Breast epithelium (tissue), 3 donors: ENCODE measurements at regions not wholly inside any gene's neighbourhood (a gene's known extent, or its start where the extent isn't known, plus 50 kb on each side); places are given as distances from the start of the nearest gene placed in this dataset.

Source experiments
- CTCF ChIP-seq, 3 donors: fragments of 450-650 bp; IDR thresholded peaks; one replicate each; pipeline ENCODE4 v1.5.1; 2016 to 2017; ENCODE audit warnings: antibody characterized with exemption in 3 of 3, mild to moderate bottlenecking in 3 of 3, moderate library complexity in 3 of 3
- POLR2A ChIP-seq: fragments of 450-650 bp; IDR thresholded peaks from one replicate; pipeline ENCODE4 v1.6.1; 2016; ENCODE audit warnings: antibody characterized with exemption, mild to moderate bottlenecking, moderate library complexity
- POLR2AphosphoS5 ChIP-seq, 3 donors: sonication (generic); formaldehyde crosslinking; IDR thresholded peaks; one replicate each; pipeline ENCODE4 v1.6.1; 2017; ENCODE audit warnings: antibody characterized with exemption in 3 of 3

GRCh38 chr14:65308536-65308935 is 104.0 kb upstream of the FUT8 start:
- TF ChIP-seq CTCF (IDR thresholded peaks at IDR 0.05): no peak
- TF ChIP-seq POLR2A: no peak
- TF ChIP-seq POLR2AphosphoS5 (IDR thresholded peaks at IDR 0.05): no peak
